Embryonic facial prominence (tissue), 1 donor: ENCODE measurements at regions not wholly inside any gene's neighbourhood (a gene's known extent, or its start where the extent isn't known, plus 50 kb on each side); places are given as distances from the start of the nearest gene placed in this dataset.
"Not testable (repeated sequence)": the region's sequence is repeated elsewhere in the genome, so short reads cannot be mapped to it uniquely, and the experiment has no call there.

Experiments used
- DNase-seq: peaks from one replicate; pipeline ENCODE4 v3.0.0-alpha.2; 2016; ENCODE audit errors: extremely low spot score

DNA sequence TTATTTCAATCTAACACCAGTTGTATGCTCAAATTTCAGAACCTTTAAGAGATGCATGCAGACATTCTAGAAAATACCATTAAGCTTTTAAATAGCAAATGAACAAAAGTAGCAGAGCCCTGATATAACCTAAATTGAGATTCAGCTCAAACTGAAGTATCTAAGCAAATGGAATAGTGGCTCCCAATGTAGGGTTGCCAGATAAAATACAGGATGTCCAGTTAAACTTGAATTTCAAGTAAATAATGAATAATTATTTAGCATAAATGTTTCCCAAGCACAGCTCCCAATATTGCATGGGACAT, 171.1 kb upstream of the ATP11B start:
- no peak for DNase-seq

DNA sequence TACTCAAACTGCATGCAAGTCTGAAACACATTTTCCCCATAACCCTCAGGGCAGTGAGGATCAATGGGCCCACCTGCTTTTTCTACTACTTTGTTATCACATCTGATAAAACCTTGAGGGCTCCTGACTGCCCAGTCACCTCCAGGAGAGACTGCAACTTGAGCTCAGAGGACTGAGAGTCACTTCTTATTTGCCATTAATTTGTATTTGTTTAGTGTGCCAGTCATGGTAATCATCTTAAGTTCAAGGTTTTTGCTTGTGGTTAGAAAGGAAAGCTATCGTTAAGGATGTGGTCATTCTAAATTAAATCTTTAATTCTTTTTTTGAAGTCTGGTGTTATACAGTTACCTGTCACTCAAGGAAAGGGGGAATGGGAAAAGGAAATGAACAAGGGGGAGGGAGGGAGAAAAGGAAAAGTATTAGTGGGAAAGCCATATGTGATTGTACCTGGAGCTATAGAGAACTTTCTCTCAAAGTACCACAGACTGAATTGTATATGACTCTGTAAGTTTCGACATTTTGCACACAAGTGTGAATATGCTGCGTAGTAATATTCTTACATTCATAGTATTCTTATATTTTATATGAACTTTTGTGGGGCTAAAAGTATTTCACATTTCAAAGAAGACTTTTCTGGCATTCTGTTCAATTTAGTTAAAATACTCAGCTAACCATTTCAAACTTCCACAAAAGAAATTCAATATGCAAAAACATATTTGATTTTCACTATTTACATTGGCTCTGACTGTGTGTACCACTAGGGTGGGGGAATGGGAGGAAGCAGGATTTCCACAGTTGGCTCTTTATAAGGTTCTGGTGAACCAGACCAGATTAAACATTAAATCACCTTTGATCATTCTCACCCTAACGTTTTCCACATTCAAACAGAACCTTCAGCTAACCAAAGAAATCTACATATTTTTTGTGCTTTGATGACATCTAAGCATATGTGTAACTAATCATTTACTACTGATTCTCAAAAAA, 166.5 kb upstream of the ATP11B start:
- no peak for DNase-seq

DNA sequence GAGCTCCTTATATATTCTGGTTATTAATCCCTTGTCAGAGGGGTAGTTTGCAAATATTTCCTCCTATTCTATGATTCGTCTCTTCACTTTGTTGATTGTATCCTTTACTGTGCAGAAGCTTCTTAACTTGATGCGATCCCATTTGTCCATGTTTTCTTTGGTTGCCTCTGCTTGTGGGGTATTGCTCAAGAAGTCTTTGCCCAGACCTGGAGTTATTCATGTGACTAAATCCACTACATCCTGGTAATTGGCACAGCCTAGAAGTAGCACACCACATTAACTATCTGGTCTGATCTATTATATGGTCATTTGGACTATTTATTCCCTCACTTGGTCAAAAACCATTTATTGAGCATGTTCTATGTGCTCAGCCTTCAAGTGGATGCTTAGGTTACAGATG, 164.8 kb upstream of the ATP11B start:
- DNase-seq: no peak

DNA sequence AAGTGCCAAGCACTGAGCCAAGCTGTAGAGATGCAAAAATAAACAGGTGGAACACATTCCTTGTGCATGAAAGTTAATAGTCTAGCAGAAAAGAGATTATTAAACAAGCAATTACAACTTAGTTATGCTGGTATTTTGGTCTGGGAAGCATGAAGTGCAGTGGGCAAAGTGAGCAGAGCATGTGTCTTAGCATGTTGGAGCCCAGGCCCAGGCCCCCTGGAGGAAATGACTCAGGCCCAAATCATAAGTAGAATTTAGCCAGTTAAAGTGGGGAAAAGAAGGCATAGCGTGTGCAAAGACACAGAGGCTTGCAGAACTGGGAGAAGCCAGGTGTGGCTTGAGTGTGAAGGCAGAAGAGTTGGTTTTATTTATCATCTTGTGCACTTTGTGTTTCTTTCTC, 163.8 kb upstream of the ATP11B start:
- no peak for DNase-seq

DNA sequence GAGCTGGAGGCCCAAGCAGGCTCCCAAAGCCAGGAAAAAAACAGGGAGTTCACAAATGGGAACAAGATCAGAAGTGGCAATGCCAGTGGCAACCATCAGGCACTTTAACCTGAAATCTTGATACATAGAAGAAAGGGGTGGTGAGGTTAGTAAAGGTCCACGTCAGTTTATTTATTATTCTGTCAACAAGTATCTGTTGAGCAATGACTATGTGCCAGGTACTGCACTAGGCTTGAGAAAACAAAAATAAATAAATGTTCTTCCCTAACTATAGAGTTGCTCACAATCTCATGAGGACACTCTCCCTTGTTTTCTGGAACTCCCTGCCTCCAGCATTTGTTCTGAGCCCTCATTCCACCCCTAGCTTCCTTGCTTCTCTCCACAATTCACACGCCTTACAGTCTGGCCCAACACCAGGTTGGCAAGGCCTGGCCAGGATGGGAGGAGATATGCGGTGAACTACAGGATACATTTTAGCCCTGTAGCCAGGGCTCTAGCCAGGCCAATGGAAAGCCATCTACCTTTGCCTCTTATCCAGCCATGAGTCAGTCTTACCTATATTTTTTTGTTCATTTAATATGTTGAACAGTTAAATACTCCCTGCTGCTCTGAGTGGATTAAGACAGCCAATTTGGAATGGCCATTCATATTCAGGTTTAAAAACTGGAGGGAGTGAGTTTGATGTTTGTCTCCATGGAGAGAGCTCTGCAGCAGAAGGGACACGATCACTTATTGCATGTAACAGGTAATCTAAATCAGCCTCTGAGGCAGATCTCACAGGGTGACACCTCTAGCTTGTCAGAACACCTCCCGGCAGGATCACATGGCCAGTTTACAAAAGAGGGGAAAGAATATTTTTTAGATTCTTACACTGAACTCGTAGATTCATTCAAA, 161.9 kb upstream of the ATP11B start:
- no peak for DNase-seq

DNA sequence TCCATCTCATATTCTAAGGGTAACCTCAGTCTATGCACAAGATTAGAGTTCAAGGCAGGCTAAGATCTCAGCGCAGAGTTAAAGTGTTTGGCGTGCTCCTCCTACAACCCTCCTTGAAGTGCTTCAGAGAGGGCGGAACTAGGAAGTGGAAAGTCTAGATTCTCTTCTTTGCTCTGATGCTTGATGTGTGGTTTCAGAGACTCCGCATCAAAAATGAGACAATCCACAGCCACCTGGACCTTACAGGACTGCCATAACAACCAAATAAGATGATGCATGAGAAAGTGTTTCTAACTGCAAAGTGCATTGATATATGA, 161.3 kb upstream of the ATP11B start:
- DNase-seq: no peak

DNA sequence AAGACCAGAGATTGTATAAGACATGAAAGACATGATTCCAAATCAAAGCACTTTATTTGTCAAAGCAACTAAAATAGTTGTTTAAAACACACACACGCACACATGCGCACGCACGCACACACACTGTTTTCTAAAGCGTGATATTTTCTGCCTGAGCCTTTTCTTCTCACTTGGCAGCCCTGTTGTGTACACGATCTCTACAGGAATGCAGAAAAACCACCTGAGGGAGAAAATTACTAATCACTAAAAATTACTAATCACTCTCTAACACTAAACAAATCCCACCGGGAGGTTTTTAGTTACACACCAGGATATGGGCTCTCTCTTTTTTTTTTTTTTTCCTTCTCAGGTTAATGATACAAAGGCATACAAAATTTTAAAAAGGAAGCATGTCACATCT, 160.1 kb upstream of the ATP11B start:
- no peak for DNase-seq

DNA sequence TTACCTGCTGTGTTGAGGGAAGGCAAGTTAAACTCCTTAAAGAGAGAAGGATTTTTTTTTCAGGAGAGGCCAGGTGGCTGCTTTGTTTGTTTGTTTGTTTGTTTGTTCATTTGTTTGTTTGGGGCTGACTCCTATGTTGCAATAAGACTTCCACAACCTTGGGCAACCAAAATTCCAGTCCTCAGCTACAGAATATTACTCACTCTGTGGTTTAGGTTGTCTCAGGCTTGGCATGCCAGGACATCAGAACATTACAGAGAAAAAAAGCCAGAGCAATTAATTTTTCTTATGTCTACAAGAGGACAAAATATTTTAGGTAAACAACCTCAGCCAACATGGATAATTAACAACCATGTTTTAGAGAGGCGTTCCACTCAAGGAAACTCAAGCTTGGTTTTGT, 156.7 kb upstream of the ATP11B start:
- no peak for DNase-seq

DNA sequence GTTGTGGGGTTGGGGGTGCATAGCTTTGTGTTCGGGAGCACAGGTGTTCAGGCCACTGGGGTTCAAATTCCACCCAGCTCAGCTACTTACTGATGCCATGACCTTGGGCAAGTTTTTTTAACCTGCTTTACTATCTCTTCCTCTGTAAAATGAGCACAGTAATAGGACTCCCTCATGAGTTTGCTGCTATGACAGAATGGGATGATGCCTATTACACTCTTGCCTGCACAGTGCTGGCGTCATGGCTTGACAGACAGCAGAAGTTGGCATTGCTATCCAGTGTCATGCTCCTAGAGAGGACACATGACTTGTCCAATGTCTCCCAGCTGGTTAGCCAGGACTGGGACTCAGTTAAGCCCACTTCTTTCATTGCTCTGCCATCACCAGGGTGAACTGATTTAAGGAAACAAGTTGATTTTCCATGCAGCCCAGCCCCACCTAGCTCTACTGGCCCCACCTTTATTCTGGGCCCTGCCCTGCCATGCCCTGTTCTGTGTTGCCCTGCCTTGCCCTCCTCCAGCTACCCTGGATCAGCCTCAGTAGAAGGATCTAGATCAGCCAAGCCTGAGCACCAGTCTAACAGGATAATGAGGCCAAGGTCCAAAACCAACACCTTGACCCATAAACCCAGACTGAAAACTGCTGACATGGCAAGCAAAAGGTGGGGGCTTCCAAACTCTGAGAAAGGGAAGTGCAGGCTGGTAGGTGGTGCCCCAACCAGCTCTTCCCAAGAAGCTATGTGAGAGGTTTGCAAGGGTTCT, 155.8 kb upstream of the ATP11B start:
- no peak for DNase-seq

DNA sequence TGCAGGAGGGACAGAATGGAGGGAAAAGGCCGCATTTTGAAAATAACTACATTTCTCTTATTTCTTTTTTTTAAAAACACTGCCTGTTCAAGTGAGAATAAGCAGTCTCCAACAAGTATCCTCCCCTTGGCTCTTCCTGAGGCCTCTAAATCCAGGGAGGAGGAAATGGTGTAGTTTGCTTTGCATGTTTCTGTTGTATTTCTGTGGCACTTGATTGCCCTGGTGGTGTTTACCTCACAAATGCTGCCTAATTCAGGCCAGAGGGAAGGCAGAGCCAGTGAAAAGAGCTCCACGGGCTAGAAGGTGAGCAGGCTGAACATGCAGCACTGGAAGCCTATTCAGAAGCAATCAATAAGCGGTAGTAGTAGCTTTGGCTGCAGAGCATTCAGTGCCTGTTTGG, 149.3 kb upstream of the ATP11B start:
- no peak for DNase-seq

DNA sequence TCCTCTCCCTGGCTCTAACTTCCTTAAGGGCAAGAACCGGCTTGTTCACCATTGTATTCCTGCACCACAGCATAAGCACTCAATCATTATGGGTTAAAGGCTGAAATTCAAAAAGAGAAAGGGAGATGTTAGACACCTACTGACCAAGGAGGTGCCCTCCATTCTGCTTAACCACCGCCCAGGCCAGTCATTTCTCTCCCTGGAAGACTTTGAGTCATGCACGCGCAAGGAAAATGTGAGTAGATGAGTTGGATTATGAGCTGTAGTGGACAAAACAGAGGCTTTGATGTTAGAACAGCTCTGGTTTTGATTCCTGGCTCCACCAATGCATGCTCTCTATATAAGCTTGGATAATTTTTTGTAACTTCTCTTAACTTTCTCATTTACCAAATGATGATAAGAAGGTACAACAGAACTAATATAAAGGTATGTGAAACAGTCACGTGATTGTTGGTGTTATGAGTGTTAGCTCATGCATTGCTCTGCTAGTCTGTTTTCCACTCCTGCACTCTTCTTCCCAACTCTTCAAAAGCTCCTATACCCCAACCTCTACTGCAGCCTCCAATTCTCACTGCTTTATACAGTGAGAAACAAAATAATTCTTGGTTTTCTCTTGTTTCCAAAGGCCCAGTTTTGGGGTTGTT, 148.4 kb upstream of the ATP11B start:
- no peak for DNase-seq

DNA sequence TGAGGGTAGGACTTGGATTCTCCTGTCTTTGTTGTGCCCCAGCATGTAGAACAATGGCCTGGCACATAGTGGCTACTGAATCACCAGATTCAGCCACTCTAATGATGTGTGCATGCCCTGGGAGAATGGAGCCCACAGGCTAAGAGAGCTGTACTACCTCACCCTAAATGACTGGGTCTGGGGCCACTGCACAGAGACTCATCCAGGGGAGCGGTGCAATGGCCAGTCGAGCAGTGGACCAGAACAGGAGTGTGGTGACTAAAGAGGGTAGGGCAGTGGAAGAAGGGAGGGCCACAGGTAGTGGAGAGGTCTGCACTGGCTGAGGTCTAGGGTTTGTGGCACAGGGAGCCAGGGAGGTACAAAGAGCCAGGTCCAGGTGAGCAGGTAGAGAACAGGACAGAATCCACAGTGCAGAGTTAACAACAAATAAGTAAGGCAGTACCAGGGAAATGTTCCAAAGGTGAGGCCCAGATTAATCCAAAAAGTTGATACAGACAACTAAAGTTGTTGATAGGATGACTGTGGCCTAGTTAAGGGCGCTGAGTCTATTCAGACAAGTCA, 142.7 kb upstream of the ATP11B start:
- no peak for DNase-seq

DNA sequence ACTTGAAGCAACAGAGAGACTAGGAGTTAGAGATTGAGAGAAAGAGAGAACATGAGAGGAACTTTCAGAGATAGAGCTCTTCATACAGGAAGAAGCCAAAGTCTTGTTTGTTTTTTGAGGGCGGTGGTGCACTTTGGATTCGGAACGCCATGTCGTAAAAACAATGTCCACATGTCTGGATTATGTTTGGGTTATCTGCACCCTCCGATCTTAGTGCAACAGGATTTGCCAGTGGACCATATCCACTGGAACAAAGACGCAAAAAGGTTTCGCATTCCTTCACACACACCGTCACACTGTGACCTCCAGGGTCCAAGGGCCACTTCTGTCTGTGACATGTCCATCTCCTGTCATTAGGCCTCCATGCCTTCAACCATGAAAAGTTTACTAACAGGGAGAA, 141.8 kb upstream of the ATP11B start:
- DNase-seq: no peak

DNA sequence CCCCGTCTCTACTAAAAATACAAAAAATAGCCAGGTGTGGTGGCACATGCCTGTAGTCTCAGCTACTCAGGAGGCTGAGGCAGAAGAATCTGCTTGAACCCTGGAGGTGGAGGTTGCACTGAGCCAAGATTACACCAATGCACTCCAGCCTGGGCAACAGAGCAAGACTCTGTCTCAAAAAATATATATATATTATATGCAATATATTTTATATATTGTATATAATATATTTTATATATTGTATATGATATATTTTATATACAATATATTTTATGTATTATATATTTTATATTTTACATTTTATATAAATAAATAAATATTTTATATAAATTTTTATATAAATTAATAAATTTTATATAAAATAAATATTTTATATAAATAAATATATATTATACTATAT, 140.2 kb upstream of the ATP11B start:
- DNase-seq: not testable (repeated sequence)

DNA sequence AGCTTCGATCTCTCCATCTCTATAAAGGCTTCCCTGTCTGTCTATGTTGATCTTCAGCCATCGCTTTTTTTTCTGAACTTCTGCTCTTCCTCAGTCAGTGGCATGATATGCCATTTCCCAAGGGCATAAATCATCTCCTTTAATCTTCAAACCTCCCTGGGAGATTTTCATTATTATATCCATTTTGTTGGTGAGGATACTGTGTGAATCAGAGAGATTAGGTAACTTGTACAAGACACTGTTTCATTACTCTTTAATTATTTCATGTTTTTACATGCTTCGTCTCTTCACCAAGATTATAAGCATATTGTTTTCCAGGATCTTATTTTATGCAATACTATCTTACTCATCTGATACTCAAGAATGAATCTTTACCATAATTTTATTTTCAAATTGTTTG, 124.8 kb upstream of the ATP11B start:
- DNase-seq: no peak

DNA sequence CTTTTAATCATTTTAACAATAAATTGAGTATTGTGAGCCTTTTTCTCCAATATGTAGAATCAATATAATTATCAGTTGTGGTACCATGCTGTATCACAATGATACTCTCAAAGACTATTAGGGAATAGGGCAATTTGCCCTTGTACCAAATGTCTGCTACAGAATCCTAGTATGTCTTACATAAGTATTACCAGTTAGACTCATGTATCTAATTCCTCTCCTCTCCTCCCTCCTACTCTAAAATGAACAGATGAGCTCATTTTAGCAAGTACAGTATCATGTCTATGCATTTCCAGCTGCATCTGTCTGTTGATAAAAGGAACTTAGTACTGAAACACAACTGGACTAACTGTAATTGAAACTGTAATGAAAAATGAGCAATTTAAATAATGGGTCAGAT, 124.3 kb upstream of the ATP11B start:
- DNase-seq: no peak

DNA sequence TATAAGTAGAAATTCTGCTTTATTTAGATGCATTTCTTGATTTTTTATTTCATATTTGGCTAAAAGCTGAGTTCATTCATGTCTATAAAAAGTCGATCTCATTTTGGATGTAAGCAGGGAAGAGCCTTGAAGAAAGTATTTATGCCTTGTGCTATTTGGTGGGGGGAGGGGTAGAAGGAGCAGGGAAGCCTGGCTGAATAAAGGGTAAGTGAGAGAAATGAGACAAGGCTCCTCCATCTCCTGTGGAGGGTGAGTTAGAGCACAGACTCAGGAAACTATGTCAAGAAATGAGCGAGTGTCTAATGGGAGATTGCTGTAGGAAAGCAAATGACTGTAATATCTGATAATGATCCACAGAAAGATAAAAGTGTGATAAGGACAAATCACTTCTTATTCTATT, 121.8 kb upstream of the ATP11B start:
- no peak for DNase-seq

DNA sequence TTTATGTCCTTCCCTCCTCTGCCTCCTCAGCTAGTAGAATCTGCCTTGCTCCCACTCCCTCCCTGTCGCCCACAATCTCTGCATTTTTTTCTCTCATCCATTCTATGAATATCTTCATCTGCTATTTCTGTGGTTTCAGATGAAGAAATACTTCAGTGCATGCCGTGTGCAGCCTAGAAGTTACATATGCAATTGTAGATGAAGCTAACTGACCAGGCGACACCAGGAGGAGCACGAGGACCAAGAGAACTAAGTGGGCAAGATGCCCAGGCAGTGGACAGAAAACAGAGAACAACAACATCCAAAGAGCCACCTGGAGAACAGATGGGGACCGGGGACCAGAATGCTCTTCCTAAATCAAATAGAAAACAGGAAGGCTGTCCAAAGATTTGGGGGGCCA, 121.4 kb upstream of the ATP11B start:
- no peak for DNase-seq

DNA sequence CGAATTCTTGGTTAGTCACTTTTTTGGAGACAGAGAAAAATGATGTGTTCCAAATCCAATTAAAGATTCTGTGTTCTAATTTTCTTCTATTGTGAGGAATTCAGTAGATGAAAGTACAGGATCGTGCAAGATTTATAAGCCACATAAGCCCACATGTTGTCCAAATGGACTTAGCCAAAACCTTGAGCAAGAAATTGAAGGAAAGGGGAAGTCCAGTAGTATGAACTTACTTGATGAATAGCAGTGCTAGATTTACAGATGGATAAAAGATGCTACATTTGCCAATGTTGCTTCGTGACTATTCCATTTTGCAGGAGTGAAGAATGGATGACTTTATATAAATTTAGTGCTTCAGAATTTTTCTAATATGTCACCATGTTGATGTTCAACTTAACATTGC, 120.0 kb upstream of the ATP11B start:
- no peak for DNase-seq

DNA sequence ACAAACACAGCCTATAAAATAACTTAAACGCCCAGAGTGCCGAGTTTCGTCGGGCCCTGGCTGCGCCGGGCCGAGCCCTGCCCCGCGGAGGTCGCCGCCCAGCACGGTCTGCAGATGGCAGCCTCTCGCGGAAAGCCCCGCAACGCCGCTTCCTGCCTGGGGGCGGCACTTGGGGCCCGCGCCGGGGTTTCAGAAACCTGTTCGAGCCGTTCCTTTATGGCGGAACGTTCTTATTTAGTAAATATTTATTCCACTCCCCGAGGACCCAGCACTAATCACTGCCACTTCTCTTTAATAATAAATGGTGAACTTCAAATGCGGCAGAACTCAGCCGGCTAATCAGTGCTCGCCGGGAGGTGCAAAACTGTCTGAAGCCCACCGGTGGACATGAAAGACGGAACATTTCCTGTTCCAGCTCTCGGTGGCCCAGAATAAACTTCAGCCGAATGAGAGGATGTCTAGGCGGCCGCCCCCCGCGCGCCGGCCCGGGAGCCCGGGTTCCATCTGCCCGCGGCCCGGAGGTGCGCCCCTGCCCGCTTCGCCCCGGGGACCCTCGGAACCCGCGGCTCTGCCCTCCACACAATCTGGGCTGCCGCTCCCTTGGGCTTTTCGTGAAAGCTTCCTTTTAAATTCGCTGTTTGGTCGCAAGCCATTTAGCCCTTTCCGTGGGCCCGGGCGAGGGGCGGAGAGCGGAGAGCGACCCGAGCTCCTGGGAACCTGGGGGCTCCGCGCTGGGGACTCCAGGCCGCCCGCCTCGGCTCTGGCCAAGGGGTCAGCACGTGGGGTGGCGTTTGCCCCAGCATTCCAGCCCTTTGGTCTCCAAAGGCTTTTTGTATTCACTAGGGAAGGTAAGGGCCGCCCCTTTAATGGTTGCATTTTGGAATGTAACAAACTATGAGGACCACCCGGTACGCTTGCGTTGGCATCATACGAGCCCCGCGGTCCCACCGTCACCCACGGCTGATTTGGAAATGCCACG, 110.8 kb upstream of the ATP11B start:
- peak; percentile 38 for DNase-seq
